Glomerular visceral epithelial cell (primary cell): ENCODE measurements at regions not wholly inside any gene's neighbourhood (a gene's known extent, or its start where the extent isn't known, plus 50 kb on each side); places are given as distances from the start of the nearest gene placed in this dataset.

Experiments used
- DNase-seq: peaks from one replicate; pipeline ENCODE4 v3.0.0-alpha.2; 2016; ENCODE audit errors: extremely low spot score

- peak; percentile 67 for DNase-seq
These were observed 53.7 kb upstream of the KDM4C start for GRCh38 chr9:6703898-6704639.

- no peak for DNase-seq
These were observed 55.1 kb upstream of the KDM4C start for GRCh38 chr9:6702707-6703106.

GRCh38 chr9:6696178-6696577 is 50.6 kb upstream of the GLDC start:
- no peak for DNase-seq

DNA sequence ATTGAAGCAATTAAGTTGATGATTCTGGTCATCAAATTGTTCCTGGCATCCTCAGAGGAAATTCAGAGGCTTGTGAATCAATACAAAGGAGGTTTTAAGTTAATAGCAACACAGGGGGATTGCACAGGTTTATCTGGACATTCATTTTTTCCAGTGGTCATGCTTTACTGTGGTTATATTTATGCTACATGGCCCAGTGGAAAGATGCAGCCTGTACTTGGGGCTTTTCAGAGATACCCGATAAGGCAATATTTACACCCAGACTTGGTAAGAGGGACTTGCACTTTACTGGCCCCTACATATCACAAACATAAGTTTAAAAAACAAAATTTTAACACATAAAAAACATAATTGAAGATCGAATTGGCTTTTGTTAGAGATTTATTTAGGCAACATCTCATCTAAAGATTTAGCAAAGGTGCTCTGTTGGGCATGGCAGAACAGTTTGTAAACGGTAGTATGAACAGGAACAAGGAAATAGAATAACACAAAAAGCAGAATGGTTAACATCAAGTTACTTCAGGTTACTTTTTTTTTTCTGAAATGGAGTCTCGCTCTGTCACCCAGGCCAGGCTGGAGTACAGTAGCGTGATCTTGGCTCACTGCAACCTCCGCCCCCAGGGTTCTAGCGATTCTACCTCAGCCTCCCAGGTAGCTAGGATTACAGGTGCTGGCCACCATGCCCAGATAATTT is 49.7 kb upstream of the GLDC start:
- no peak for DNase-seq
